ENCODE measurements at regions not wholly inside any gene's neighbourhood (a gene's known extent, or its start where the extent isn't known, plus 50 kb on each side); places are given as distances from the start of the nearest gene placed in this dataset.

- DNase-seq (ENCODE audit: low read depth in 3 of 3, low spot score in 2 of 3): no peak
Measured at GRCh38 chr5:175246889-175247520, 197.0 kb downstream of the DRD1 start.

DNA sequence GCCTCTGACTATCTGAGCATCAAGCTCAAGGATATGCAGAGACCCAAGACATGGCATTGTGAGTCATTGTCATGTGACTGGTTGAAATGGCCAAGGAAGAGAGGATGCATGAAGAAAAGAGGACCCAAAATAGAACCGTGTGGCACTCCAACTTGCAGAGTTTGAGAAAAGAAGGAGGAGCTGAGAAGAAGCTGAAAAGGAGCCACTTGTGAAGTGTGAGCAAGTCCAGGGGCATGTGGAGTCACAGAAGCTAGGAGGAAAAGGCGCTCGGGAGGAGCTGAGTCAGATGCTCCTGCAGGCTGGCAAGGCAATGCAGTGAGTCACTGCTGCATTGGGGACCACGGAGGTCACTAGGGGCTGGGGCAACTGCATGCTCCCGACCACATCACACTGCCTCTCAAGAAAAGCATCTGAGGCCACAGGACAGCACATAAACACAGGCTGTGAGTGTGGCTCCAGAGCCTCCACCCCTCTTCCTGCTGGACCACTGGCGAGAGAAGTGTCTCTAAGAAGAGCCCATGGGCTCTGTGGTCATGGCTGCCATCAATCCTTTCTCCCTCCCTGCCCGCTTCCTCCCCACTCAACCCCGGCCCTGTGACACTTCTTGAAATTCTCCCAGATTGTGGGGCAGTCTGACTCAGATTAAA is 197.6 kb downstream of the DRD1 start:
- no peak for DNase-seq (ENCODE audit: low read depth in 3 of 3, low spot score in 2 of 3)

- DNase-seq (ENCODE audit: low read depth in 3 of 3, low spot score in 2 of 3): no peak
Measured at GRCh38 chr5:175243441-175243840, 200.5 kb downstream of the DRD1 start.

GRCh38 chr5:175242207-175242606 is 201.8 kb downstream of the DRD1 start:
- DNase-seq (ENCODE audit: low read depth in 3 of 3, low spot score in 2 of 3): no peak

- DNase-seq (ENCODE audit: low read depth in 3 of 3, low spot score in 2 of 3): no peak
Measured at GRCh38 chr5:175238326-175238725, 205.7 kb downstream of the DRD1 start.

DNA sequence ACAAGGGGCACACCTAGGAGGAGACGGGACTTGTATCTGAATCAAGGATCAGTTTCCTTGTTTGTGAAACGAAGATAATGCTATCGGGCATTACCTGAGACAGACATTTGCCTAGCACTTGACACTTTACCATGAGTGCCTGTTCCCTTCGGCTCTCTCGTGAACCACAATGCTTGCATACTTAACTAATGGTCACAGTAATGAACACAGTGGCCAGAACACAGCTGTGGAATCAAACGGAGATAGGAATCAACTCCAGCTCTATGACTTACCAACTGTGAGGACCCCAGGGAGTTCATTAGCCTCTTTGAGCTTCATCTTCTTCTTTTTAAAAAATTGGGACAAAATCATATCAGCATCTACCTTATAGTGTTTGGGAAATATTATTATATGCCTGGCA is 207.8 kb downstream of the DRD1 start:
- no peak for DNase-seq (ENCODE audit: low read depth in 3 of 3, low spot score in 2 of 3)

DNA sequence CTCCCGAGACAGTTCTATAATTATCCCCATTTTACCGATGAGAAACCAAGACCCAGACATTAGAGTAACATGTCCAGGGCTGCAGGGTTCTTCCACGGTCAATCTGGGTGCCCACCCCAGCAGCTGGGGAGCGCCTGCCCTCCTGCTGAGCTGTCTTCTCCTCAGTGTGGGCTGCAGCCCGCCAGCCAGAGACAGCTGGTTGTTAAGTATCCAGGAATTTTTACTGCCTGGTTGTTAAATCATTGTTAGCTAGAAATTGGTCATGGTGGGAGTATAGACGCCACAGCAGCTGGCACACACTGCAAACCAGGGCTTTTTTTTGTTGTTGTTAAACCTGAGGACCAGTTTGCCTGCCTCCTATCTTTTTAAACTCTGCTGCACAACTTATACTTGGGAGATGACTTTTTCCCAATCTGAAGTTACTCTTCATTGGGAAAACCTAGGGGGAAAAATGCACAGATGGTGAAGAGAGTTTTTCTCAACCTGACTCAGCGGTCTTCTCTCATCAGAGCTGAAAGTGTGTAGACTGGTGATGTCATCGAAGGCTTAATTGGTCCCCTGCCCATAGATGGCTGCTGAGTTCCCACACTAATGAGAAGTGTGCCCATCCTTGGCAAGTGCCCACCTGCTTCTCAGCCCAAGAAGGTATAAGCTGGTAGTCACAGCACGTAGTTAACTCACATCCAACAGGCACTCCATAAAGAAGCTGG is 208.6 kb downstream of the DRD1 start:
- no peak for DNase-seq (ENCODE audit: low read depth in 3 of 3, low spot score in 2 of 3)

DNA sequence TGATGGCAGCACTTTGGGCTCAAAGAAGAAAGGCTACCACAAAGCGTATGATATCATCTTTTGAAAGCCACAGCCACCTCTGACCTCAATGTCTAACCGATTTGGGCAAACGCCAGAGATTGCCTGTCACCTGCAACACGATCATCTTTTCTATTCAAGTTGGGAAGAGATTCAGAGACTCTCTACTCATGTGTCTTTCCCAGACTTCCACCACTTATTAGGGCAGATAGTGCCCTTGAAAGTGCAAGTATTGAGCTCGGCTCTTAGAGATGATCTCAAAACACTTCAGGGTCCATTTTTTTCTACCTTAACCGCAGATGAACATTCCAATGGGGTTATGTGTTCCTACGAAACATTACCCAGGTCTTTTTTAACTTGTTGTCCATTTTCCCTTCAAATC is 213.7 kb downstream of the DRD1 start:
- DNase-seq (ENCODE audit: low read depth in 3 of 3, low spot score in 2 of 3): no peak

DNA sequence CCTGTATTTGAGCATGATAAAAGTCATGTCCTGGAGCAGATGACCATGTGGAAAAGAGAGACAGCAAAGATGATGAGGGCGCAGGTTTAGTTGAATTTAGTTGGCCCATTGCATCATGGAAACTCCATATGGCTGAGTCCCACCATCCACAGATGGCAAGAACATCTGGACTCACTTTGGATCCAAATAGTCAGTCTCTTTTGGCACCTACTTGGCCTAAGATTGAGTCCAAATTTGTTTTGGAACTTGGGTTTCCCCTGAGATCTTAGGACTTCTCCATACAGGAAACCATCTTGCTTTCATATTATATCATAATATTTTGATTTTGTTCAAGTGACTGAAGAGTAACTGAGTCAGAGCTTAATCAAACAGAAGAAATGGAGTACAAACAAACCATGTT is 217.5 kb downstream of the DRD1 start:
- no peak for DNase-seq (ENCODE audit: low read depth in 3 of 3, low spot score in 2 of 3)

- DNase-seq (ENCODE audit: low read depth in 3 of 3, low spot score in 2 of 3): no peak
Measured at GRCh38 chr5:175223291-175223690, 220.7 kb downstream of the DRD1 start.

- DNase-seq (ENCODE audit: low read depth in 3 of 3, low spot score in 2 of 3): no peak
Measured at GRCh38 chr5:175222621-175223020, 221.4 kb downstream of the DRD1 start.

GRCh38 chr5:175220549-175220948 is 223.4 kb downstream of the DRD1 start:
- DNase-seq (ENCODE audit: low read depth in 3 of 3, low spot score in 2 of 3): no peak

DNA sequence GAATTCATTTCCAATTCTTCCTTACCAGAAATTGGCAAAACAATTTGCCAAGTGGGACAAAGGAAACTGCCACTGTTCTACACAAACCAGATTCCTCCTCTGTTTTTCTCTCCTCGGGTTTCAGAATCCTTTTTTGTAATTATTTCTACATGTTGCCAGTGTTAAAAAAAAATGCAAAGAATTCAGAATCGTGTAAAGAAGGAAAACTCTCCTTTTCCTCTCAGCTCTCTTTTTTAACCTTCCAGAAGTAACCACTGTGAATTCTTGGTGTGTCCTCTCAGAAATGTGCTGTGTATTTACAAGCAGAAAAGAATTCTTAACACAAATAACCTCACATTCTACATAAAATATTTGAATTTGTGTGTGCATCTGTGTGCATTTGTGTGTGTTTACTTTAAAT is 224.6 kb downstream of the DRD1 start:
- DNase-seq (ENCODE audit: low read depth in 3 of 3, low spot score in 2 of 3): no peak

- DNase-seq (ENCODE audit: low read depth in 3 of 3, low spot score in 2 of 3): no peak
Measured at GRCh38 chr5:175216991-175217390, 227.0 kb downstream of the DRD1 start.

DNA sequence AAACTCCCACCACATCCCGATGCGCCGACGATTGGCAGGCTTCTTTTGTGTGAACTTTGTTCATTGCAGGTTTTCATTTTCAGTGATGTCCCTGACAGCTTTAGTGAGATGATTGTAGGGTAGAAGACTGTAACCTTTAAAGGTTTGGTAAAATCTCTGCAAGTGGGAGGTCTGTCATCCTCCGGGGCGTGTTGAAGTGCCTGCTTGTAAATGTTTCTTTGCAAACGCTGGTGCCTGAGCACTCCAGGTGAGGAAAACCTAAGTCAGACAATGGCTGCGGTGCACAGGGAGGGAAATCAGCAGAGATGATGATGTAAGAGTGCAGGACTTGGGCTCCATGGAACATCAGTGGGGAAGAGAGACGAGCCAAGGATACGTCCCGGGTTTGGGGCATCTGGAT is 228.1 kb downstream of the DRD1 start:
- no peak for DNase-seq (ENCODE audit: low read depth in 3 of 3, low spot score in 2 of 3)

- no peak for DNase-seq (ENCODE audit: low read depth in 3 of 3, low spot score in 2 of 3)
Measured at GRCh38 chr5:175214152-175214551, 229.8 kb downstream of the DRD1 start.

- DNase-seq (ENCODE audit: low read depth in 3 of 3, low spot score in 2 of 3): no peak
Measured at GRCh38 chr5:175211956-175212756, 231.8 kb downstream of the DRD1 start.

DNA sequence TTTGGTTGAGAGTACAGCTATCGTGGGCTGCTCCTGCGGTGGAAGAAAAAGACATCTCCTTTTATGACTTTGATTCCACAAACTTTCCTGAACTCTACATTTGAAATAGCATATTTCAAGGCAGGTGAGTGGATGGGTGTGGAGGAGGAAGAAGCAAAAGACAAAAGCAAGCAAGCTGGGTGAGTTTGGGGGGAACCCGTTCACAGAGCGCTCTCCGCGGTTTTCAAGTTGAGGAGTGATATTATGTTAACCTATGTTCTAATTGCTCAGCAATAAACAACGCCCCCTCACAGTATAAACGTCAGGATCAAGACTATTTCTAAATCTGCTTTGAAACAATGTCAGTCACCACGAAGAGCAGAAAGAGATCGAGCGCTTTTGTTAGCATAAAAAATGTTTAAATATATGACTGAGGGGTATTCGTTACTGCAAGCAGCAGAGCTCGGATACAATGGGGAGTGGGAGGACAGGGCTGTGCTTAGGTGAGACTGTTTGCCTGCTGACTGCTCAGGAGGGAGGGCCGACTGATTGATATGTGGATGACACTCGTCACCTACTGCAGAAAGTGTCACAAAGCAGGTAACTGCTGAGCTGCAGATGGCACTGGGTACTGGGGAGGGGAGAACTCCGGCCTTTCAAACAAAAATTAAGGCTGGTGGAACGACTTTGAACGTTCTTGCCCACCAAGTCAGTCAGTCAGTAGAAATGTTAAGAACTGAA is 236.5 kb downstream of the DRD1 start:
- DNase-seq (ENCODE audit: low read depth in 3 of 3, low spot score in 2 of 3): no peak

DNA sequence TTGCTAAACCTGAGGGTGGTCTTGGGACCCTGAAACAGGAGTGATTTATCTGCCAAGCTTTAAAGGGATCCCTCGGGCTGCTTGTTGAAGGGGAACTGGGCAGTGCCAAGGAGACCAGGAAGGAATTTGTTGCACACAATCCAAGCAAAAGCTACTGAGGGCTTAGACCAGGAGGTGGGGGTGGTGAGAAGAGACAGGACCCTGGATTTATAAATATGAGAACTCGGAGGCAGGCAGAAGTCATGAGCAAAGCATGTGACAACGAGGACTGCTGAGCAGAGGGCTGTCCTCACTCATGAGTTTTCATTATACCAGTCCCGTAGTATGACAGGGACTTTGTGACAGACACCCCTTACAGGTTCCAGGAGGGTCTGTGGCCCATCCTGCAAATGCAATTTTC is 237.3 kb downstream of the DRD1 start:
- no peak for DNase-seq (ENCODE audit: low read depth in 3 of 3, low spot score in 2 of 3)

DNA sequence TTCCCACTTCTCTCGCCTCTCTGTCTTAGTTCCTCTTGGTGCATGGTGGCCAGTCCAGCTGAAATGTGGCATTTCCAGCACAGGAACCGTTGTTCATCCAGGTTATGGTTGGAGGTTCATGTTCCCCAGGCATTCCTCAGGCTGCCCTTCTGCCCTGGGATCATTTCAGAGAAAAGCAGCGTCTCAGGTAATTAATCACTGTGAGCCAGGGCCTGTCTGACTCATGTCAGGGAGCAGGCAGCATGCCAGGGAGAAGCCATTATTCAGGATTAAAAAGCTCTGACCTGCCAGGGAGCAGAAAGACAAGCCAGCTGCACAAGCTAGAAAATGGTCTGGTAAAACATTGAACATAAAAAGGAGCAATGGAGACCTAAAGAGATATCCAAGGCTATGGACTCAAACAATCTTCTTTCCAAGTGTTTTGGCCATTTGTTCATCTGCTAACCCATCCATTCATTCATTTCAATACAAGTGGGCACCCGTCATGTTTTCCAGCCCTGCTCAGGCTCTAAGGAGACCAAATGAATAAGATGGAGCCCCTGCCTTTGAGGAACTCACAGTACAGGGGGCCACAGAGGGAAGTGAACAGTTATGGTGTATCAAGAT is 241.4 kb downstream of the DRD1 start:
- peak in 1 of 3 donors; percentile 35 for DNase-seq (ENCODE audit: low read depth in 3 of 3, low spot score in 2 of 3)
